ENCODE measurements at regions not wholly inside any gene's neighbourhood (a gene's known extent, or its start where the extent isn't known, plus 50 kb on each side); places are given as distances from the start of the nearest gene placed in this dataset.

GRCh38 chr3:66093981-66094380 lies 55.3 kb upstream of the MAGI1 start:
- no peak overlapping the region for H3K4me2 ChIP-seq
- no peaks in the 10 kb centered on the region for H3K9me3 Mint-ChIP-seq
- H3K79me2 ChIP-seq (replicated peaks; ENCODE audit: insufficient read depth) = no peaks in the 10 kb centered on the region
- H4K20me1 ChIP-seq (replicated peaks; ENCODE audit: insufficient read depth) = no peaks in the 10 kb centered on the region
- H3K36me3 ChIP-seq (ENCODE audit: insufficient read depth) = no peaks in the 10 kb centered on the region
- DNase-seq (ENCODE audit: low spot score) = no peak
- H3F3A ChIP-seq (replicated peaks; ENCODE audit: low read depth) = no peaks in the 10 kb centered on the region
- no peak overlapping the region for H3K27ac Mint-ChIP-seq
- H3K9me2 ChIP-seq (ENCODE audit: insufficient read depth) = no peaks in the 10 kb centered on the region
- H3K27me3 Mint-ChIP-seq (ENCODE audit: insufficient read depth, low read depth, poor library complexity) = peaks cover 6% of the 10 kb centered on the region
- no peak overlapping the region for H3K4me3 ChIP-seq
- H3K36me3 Mint-ChIP-seq (ENCODE audit: low read depth) = no peaks in the 10 kb centered on the region
- H2AFZ ChIP-seq = no peak overlapping the region
- no peaks in the 10 kb centered on the region for H3K27me3 ChIP-seq (ENCODE audit: insufficient read depth)
- no peak for TF ChIP-seq POLR2AphosphoS5 (IDR thresholded peaks at IDR 0.05; ENCODE audit: low read depth)
- TF ChIP-seq EZH2 (IDR thresholded peaks at IDR 0.05; ENCODE audit: low read depth, unreplicated experiment) = no peak
- no peak for TF ChIP-seq ZNF114 (CRISPR knock-in tag; IDR thresholded peaks at IDR 0.05)
- no peak for TF ChIP-seq ZNF462 (CRISPR knock-in tag; IDR thresholded peaks at IDR 0.05)
- TF ChIP-seq NANOG (IDR thresholded peaks at IDR 0.05; ENCODE audit: borderline replicate concordance) = no peak
- TF ChIP-seq EZH2phosphoT487 (IDR thresholded peaks at IDR 0.05; ENCODE audit: unreplicated experiment) = no peak
- no peak for TF ChIP-seq REST (IDR thresholded peaks at IDR 0.05; ENCODE audit: unreplicated experiment)
- TF ChIP-seq STAT1 (IDR thresholded peaks at IDR 0.05; ENCODE audit: unreplicated experiment) = no peak
- no peak for TF ChIP-seq JUNB (IDR thresholded peaks at IDR 0.05; ENCODE audit: unreplicated experiment)
- no peaks in the 10 kb centered on the region for H3K4me1 ChIP-seq (ENCODE audit: insufficient read depth)
- H3K27ac ChIP-seq (ENCODE audit: low read depth) = no peak overlapping the region
- no peak for ATAC-seq
- peaks cover 7% of the 10 kb centered on the region; the same call in 1 of the 3 replicates for H3K4me1 Mint-ChIP-seq
- no peak overlapping the region for H3K4me3 Mint-ChIP-seq

Data from GM23338 (cell line).